Thyroid gland (tissue), 4 donors: ENCODE measurements at regions not wholly inside any gene's neighbourhood (a gene's known extent, or its start where the extent isn't known, plus 50 kb on each side); places are given as distances from the start of the nearest gene placed in this dataset.

Experiments
- DNase-seq, 2 donors: peaks; one replicate each; pipeline ENCODE4 v3.0.0-alpha.2; 2019
- H3K27ac ChIP-seq, 3 donors: fragments of 200-600 bp; sonication (generic); 1 replicate in 2 of 3; 2 replicates in 1 of 3; pipeline ENCODE4 v1.5.1; 2016 to 2019; ENCODE audit warnings: mild to moderate bottlenecking in 1 of 3, moderate library complexity in 1 of 3
- H3K27me3 ChIP-seq: fragments of 200-600 bp; sonication (generic); one replicate; pipeline ENCODE4 v1.5.1; 2019
- H3K36me3 ChIP-seq, 2 donors: fragments of 200-600 bp; sonication (generic); one replicate each; pipeline ENCODE4 v1.5.1; 2016 to 2019
- H3K4me1 ChIP-seq, 2 donors: fragments of 200-600 bp; sonication (generic); one replicate each; pipeline ENCODE4 v1.5.1; 2017 to 2019
- H3K4me3 ChIP-seq, 3 donors: fragments of 200-600 bp; sonication (generic); replicated peaks in 1 of 3; 1 replicate in 2 of 3; 2 replicates in 1 of 3; pipeline ENCODE4 v1.5.1; 2016; ENCODE audit warnings: mild to moderate bottlenecking in 1 of 3
- H3K9me3 ChIP-seq: fragments of 200-600 bp; sonication (generic); one replicate; pipeline ENCODE4 v1.5.1; 2017
- CTCF ChIP-seq, 6 experiments: fragments of 200-600 bp in 3 of 6; fragments of 450-650 bp in 3 of 6; sonication (generic) in 3 of 6; IDR thresholded peaks; one replicate each; pipeline ENCODE4 v1.5.1; 2016 to 2019; ENCODE audit warnings: antibody characterized with exemption in 6 of 6, mild to moderate bottlenecking in 2 of 6, inconsistent platforms in 1 of 6, moderate library complexity in 1 of 6
- POLR2A ChIP-seq, 2 donors: fragments of 450-650 bp; IDR thresholded peaks; one replicate each; pipeline ENCODE4 v1.6.1; 2017; ENCODE audit warnings: antibody characterized with exemption in 2 of 2, mild to moderate bottlenecking in 2 of 2, moderate library complexity in 1 of 2
- WGBS, 2 donors: methylation state at CpG; one replicate each; pipeline ENCODE4 v1.1.5; 2017; 5-methylcytosine and 5-hydroxymethylcytosine counted together
- intact Hi-C: fragments of 100-400 bp; cut with DNase I; formaldehyde crosslinking; loops from one replicate; pipeline ENCODE4 v1.15.1; 2023

- intact Hi-C loops: no loop called here
- Histone ChIP-seq H3K4me3 (no peak overlapping the region), H3K27ac (no peak overlapping the region), H3K27me3 (no peaks in the 10 kb centered on the region), H3K4me1 (no peaks in the 10 kb centered on the region), H3K9me3 (no peaks in the 10 kb centered on the region), H3K36me3 (no peaks in the 10 kb centered on the region)
- no peak for TF ChIP-seq POLR2A (IDR thresholded peaks at IDR 0.05)
- no peak for TF ChIP-seq CTCF (IDR thresholded peaks at IDR 0.05)
- no peak for DNase-seq
- 86 to 88% methylated on average over 13 of the region's 13 CpGs for WGBS, 2 donors
Measured at GRCh38 chr6:1251198-1252155, 60.4 kb upstream of the FOXQ1 start.

- Histone ChIP-seq H3K4me1 (no peaks in the 10 kb centered on the region), H3K36me3 (no peaks in the 10 kb centered on the region), H3K4me3 (no peak overlapping the region), H3K27me3 (no peaks in the 10 kb centered on the region), H3K27ac (no peak overlapping the region), H3K9me3 (no peaks in the 10 kb centered on the region)
- TF ChIP-seq POLR2A (IDR thresholded peaks at IDR 0.05): no peak
- TF ChIP-seq CTCF (IDR thresholded peaks at IDR 0.05): no peak
- 73 to 85% methylated on average over 12 of the region's 12 CpGs for WGBS, 2 donors
- DNase-seq: no peak
- intact Hi-C loops: no loop called here
Measured at GRCh38 chr6:1250489-1251197, 61.3 kb upstream of the FOXQ1 start.

GRCh38 chr6:1247894-1248293, 64.0 kb upstream of the FOXQ1 start:
- WGBS, 2 donors: 95% methylated on average over 3 of the region's 3 CpGs
- no peak overlapping the region for H3K4me3 ChIP-seq
- intact Hi-C loops: no loop called here

GRCh38 chr6:1247056-1247455, 64.8 kb upstream of the FOXQ1 start:
- intact Hi-C loops: no loop called here
- H3K4me1 ChIP-seq: no peaks in the 10 kb centered on the region
- TF ChIP-seq CTCF (IDR thresholded peaks at IDR 0.05): no peak
- TF ChIP-seq POLR2A (IDR thresholded peaks at IDR 0.05): no peak
- H3K9me3 ChIP-seq: no peaks in the 10 kb centered on the region
- no peaks in the 10 kb centered on the region for H3K36me3 ChIP-seq
- WGBS, 2 donors: 82 to 84% methylated on average over 5 of the region's 5 CpGs
- H3K27ac ChIP-seq: no peak overlapping the region
- H3K27me3 ChIP-seq: no peaks in the 10 kb centered on the region
- H3K4me3 ChIP-seq: no peak overlapping the region
- no peak for DNase-seq

More at GRCh38 chr6:1247894-1248293, 64.0 kb upstream of the FOXQ1 start:
- Histone ChIP-seq H3K4me1 (no peaks in the 10 kb centered on the region), H3K9me3 (no peaks in the 10 kb centered on the region), H3K27me3 (no peaks in the 10 kb centered on the region), H3K36me3 (no peaks in the 10 kb centered on the region), H3K27ac (no peak overlapping the region)
- TF ChIP-seq POLR2A (IDR thresholded peaks at IDR 0.05): no peak
- TF ChIP-seq CTCF (IDR thresholded peaks at IDR 0.05): no peak
- no peak for DNase-seq

GRCh38 chr6:1244941-1245340, 67.0 kb upstream of the FOXQ1 start:
- Histone ChIP-seq H3K27me3 (no peaks in the 10 kb centered on the region), H3K9me3 (no peaks in the 10 kb centered on the region), H3K4me3 (no peak overlapping the region), H3K4me1 (no peaks in the 10 kb centered on the region), H3K27ac (no peak overlapping the region), H3K36me3 (no peaks in the 10 kb centered on the region)
- intact Hi-C loops: no loop called here
- no peak for TF ChIP-seq CTCF (IDR thresholded peaks at IDR 0.05)
- no peak for TF ChIP-seq POLR2A (IDR thresholded peaks at IDR 0.05)
- 79 to 80% methylated on average over 16 of the region's 16 CpGs for WGBS, 2 donors
- DNase-seq: no peak
